Activated T-cell treated with anti-CD3 and anti-CD28 coated beads for 4 hours (primary cell): ENCODE measurements at regions not wholly inside any gene's neighbourhood (a gene's known extent, or its start where the extent isn't known, plus 50 kb on each side); places are given as distances from the start of the nearest gene placed in this dataset.

ENCODE experiments used
- DNase-seq: peaks from one replicate; pipeline ENCODE4 v3.0.0-alpha.2; 2020

DNA sequence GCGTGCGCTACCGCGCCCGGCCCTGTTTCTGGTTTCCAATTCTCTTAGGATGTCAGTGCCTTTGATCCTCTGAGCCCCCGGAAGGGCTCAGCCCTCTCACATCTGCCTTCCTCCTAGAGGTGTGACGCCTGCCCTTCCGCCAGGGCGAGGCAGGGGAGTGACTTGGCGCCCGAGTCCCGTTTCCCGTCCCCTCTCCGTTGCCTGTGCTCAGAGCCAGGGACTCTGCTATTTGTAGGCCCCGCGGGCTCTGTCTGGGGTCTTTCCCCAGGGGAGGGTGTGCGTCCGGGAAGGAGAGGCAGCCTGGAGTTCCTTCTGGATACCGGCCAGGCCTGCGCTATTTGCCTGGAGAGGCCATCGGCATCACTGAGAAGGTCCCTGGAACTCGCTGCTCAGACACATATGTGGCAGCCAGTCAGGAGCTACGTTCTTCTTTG is 103.7 kb upstream of the TAF1B start:
- DNase-seq = no peak

DNA sequence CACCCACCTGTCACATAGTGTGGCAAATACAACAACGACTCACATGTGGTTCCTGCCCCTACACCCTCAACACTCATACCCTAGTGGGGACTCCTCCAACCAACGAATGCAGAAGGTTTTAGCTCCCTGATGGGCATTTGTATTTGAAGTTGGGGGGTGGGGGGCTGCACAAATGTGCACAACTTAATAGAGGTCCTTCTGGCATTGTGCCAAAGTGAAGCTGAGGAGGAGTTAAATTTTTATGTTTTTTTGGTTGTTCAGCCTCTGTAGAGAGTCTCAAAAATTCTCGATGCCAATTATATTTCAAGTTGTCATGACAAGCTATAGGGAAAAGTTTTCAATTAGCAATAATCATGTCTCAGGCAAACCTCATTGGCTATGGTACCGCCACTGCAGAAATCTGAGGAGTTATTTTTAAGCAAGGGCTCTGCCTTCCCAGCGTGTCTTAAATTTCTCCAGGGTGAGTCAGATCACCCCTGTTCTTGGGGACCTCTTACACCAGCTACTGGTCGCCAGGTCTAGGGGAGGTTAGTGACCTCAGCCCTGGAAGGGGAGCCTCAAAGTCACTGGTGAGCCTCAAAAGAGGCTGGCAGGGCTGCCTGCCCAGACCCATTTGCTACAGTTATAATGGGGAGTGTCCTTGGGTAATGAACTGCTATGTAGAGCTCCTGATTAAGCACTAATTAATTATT is 102.7 kb upstream of the TAF1B start:
- no peak for DNase-seq

DNA sequence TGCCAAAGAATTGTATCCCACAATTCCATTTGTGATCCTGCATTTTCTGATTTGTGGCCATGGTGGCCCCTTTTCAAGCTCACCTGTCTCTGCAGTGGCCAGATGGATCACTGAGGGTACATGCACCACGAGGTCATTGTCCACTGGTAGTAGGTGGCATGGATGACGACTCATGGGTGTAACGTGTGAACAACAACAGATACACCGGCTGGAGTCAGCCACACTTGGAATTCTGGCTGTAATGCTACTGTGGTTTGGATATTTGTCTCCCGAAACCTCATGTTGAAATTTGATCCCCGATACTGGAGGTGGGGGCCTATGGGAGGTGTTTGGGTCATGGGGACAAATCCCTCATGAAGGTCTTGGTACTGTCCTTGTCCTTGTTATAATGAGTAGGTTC is 102.2 kb upstream of the TAF1B start:
- DNase-seq = no peak

DNA sequence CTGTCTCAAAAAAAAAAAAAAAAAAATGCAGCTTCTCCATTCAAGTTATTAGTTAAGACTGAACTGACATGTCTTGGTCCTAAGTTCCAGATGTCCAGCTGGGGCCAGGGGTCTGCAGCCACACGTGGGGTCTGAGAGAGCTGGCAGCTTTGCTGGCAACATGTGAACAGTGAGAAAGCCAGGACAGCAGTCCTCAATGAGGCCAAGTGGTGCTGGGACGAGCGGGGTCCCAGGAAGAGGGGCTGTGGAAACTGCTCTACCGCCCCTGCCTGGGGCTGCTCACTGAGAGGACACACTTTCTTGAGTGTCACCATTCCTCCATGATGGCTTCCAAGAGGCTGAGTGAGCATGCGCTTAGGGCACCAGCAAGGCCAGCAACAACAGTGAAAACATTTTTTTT is 100.7 kb upstream of the TAF1B start:
- no peak for DNase-seq

DNA sequence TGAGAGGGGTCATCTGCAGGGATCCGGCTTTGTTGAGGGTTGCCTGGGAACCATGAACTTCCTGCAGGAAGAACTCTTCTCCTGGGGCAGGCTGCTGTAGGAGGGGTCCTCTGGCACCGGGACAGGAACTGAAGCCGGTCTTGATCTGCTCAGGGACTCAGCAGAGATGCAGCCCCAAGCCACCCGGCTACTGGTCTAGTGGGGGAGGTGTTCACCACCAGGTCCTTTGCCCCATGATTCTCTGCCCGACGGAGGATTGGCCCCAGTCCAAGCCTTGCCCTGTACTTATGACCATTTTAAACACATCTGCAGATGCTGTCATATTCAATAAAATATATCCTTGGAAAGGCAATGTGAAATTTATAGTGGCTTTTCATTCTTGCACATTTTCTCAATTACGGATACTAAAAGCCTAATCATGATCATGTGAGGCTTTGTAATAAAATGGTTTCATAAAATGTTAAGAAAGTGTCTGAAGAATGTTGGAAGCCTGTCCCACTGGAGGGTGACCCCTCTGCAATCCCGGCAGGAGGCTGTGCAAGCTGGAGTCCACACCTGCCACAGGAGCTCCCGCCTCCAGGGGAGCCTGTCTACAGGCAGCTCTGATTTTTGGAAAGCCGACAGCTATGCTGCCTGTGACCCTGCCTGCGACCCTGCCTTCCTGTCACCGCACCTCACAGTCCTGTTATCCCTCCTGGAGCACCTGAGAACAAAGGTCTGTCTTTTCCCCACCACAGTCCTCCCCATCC is 98.8 kb upstream of the TAF1B start:
- no peak for DNase-seq

DNA sequence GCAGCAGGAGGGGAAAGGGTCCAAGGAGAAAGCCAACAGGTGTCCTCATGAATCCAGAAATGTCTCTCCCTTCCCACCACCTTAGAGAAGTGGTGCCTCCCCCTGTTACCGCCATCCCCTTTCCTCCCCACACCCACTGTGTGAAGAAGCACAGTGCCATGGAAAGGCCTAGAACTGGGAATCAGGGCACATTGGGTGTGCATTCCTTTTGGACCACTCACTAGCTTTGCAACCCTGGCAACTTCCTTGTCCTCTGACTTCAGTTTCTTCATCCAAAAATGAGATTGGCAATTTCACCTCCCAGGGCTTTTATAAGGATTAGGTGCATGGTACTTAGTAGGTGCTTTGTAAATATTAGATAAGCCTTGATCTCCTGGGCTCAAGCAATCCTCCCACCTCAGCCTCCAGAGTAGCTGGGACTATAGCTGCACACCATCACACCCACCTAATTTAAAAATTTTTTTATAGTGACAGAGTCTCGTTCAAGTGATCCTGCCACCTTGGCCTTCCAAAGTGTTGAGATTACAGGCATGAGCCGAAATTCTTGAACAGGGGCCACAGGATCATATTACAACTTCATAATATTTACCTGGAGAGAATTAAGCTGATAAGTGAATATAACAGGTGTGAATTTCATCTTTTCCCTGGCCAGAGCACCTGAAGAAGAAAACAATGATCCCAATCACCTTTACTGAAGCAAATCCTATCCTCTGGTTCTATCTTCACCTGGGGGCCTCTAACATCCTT is 97.9 kb upstream of the TAF1B start:
- DNase-seq = no peak

DNA sequence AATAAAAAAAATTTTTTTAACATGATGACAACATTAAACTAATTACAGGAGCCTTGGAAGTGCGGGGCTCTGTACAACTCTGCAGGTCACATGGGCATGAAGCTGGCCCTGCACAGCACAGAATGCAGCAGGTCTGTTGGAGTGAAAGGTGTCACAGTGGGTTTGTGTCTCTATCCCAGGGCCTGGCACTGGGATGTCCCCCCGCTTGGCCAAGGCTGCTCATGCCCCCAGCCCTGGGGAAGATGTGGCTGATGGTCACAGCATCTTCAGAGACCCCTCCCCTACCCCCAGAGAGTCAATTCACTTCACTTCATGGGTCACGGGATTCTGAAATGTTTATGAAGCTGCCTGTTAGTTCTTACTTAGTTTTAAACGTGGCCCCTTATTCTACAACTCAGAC is 95.9 kb upstream of the TAF1B start:
- DNase-seq = no peak

DNA sequence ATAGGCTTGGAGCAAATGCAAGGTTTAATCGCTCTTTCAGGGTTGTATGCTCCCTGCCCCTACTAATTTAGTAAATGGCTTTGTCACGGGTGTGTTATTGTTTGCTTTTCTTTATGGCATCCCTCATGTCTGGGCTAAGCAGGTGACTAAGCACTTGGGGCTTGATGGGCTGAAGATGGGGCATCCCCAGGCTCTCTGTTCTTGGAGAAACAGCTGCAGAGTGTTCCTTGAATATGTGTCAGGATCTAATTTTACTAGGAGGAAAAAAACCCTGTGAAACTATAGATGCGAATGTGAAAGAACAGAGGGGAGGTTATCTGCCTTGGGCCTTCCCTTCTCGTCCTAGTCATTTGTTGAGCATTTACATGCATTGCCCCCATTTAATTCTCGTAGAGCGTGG is 94.7 kb upstream of the TAF1B start:
- no peak for DNase-seq

DNA sequence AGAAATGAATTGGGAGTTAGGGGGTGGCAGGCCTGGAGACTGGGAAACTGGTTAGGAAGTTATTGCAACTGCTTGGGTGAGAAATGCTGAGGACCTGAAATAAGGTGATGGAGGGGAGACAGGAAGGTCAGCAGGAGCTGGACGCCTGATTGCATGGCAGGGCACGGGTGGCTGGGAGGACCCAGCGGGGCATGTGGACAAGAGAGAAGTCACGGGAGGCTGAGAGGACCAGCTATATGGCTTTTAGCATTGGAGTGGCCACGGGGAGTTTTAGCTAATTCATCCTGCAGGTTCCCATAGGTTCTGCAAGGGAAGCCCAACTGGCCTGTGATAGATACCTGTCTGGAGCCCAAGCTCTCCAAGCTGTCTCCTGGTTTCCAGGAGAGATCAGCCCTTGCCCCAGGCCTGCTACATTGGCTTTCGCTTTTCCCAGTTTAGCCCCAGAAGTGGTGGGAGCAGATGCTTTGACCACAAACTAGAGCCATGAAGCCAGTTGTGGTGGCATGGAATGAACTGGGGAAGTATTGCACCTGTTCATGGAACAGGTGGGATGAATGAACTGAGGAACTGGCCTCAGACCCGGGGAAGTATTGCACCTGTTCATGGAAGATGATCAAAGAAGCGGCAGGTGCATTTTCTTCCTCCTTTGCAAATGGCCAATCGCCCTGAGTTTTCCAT is 93.6 kb upstream of the TAF1B start:
- DNase-seq = no peak

DNA sequence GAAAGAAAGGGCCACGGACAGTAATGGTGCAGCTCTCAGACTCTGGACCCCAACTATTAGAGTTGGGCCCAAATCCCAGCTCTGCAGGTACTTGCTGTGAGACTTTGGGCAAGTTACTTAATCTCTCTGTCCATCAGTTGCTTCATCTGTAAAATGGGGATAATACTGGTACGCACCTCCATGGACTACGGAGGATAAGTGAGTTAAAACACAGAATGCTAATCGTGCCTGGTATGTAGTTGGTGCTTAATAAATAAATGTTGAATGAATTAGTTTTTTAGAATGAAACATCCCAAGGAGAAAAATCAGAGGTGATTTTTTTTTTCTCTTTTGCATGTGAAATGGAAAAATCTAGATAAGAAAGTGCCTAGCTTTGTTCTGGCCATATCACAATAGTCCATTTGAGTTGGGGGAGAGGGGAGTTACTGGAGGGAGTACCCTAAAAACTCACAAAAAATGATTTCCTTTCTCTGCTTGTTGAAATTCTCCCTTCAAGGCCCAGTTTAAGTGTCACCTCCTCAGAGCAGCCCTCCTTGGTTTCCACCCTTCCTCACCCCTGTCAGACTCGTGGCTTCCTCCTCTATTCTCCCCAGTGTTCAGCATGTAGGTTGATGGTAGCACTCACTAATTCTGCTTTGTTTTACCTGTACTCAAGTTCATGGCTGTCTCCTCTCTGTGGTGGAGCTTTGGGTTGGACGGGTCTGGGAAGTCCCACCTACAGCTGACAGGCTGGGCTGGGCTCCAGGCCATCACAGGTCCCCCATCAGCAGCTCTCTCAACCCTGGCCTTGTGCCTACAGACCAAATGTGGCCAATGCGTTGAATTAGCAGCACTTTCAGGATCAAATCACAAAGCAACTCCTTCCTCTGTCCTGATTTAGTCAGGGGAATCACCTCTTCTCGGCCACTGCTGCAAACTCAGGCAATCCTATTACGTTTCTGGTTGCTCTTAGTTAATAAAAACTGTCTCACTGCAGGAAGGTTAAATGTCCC is 92.8 kb upstream of the TAF1B start:
- no peak for DNase-seq

DNA sequence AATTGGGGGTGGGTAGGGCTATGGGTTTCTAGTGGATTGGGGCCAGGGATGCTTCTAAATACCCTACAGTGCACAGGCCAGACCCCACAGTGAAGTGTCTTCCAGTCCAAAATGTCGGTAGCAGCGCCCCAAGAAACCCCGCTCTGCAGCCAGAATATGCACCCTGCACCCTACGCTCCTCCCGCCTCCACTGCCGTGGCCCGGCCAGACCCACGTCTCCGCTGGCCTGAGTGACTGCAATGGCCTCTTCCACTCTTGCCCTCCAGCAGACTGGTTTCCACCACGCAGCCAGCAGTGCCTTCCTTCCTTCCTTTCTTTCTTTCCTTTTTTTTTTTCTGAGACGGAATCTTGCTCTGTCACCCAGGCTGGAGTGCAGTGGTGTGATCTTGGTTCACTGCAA is 91.4 kb upstream of the TAF1B start:
- no peak for DNase-seq

DNA sequence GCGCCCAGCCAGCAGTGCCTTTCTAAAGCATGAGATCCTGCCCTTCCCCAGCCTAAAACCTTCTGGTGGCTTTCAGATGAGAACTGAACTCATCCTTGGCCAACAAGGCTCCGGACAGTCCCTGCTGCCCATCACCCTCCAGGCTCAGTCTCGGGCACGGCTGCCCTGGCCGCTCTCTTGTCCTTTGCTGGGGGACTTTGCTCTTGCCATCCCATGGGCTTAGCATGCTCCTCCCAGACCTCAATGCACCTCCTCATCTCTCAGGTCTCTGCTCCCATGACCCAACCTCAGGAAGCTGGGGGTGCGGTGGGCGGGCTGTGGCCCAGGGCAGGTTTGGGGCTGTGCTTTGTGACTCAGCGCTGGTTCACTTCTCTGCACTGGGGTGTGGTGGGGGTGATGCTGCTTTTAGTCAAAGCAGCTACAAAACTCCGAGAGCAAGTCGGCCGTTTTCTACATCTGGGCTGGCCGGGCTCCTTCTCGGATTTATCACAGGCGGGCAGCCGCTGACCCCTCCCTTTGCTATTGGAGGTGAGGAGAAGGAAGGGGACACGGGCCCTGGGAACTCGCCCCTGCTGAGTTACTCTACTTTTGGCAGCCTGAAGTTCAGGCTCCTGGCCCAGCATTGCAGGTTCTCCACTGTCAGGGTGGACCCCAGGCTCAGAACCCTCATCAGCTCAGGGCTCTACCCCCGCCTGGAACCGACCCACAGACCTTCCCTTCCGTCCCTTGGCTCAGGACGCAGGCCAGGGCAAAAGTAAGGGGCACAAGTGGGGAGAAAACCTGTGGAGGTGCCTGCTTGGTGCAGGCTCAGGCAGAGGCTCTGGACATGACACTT is 90.6 kb upstream of the TAF1B start:
- DNase-seq = peak; percentile 81

DNA sequence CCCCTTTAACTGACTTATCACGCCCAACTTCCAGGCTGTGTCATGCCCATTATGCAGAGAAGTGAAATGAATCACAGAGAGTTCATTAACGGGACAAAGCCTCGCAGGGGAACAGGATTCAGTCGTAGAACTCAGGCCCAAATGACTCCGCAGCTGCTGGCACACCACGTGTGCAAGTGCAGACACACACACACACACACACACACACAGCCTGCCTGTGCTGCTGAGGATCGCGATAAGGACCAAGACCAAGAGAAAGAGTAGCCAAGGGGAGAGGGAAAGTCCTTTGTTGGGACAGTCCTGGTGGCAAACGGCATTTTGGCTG is 90.0 kb upstream of the TAF1B start:
- no peak for DNase-seq

DNA sequence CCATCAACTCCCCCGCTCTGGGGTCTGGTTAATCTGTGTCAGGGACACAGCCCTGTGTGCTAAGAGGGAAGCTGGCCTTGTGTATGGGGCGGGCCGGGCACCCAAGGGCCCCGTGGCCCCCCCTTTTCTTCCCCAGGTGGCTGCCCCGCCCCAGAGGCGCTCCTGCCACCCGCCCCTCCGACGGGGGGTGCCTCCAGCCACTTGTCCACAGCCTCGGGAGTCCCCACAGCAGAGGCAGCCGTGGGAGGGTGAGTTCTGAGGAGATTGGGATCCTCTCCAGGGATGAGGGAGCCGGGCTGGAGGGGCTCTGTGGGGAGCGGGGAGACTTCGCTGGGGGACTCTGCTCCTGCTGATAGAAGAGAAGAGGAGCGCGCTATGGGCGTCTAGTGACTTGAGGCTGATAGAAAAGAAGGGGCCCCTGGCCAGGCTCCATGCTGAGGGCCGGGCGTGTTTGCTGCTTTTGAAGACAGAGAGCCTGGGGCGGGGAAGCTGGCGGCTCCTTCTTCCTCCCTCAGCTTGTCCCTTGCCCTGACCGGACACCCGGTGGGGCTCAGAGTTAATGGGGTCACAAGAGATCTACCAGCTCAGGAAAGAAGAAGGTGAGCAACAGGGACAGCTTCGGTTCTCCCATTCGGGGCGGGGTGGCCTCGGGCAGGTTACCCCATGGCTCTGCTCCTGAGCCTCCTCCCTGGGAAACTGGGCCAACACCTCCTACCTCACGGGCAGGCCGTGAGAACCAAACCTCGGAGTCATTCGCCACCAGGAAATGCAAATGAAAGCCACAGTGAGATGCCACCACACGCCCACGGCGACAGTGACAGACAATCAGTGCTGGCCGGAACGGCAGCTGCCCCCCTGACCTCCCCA is 89.4 kb upstream of the TAF1B start:
- peak; percentile 36 for DNase-seq

DNA sequence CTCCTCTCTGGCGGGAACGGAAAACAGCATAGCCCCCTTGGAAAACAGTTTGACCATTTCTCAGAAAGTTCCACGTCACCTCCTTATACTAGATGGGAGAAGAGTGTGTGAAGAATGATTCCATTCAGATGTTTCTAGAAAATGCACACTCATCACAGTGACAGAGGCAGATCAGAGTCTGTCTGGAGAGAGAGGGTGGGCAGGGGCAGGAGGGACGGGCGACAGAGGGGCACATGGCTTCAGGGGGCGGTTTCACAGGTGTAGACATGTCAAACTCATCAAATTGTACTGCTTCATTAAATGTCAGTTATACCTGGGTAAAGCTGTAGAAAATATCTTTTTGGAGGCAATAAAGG is 88.8 kb upstream of the TAF1B start:
- DNase-seq = no peak

DNA sequence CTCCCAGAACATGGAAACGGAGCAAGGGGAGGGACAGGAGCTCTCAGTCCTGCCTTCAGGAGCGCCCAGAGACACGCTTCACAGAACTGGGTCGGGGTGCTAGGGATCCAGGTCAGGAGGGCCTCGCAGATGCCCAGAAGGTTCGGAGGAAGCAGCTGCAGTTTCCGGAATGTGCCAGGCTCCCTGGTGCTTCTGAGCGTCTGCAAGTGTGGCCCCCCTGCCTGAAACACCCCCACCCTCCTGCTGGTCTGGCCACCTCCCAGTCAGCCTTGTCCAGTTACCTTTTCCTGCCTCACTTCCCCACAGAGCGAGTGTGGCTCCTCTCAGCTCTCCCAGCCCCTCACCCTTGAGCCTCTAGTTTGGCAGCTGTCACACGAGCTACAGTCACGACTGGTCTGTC is 88.3 kb upstream of the TAF1B start:
- DNase-seq = no peak

DNA sequence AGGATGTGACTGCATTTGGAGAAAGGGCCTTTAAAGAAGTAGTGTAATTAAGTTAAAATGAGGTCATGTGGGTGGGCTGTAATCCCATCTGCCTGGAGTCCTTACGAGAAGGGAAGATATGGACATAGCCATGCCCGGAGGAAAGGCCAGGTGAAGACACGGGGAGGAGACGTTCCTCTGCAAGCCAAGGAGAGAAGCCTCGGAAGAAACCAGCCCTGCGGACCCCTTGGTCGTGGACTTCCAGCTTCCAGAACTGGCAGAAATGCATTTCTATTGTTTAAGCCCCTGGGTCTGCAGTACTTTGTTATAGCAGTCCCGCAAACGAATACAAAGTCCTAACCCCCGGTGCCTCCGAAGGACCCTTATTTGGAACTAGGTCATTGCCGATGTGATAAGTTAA is 87.6 kb upstream of the TAF1B start:
- DNase-seq = no peak

DNA sequence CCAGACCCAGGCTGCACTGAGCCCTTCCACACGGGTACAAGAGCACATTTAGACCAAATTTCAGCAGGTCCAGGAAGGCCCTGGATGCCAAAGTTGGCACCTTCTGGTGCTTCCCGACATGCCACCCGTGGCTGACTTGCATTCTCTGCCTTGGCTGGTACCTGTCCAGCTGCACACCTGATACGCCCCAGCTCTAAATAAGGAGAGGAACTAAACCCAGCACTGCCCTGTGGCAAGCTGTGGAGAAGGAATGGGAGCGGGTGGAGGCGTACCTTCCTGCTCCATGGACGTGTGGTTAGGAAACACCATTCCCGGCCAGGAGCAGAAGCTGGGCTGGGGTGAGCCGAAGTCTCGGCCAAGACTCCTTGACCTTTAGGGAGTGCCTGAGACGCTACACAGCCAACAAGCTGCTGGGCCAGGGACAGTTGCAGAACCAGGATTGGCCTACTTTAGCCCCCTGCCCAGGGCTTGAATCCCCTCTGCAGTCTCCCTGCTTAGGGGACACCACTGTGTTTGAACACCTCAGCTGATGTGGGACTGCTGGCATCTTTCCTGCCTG is 86.5 kb upstream of the TAF1B start:
- DNase-seq = no peak

DNA sequence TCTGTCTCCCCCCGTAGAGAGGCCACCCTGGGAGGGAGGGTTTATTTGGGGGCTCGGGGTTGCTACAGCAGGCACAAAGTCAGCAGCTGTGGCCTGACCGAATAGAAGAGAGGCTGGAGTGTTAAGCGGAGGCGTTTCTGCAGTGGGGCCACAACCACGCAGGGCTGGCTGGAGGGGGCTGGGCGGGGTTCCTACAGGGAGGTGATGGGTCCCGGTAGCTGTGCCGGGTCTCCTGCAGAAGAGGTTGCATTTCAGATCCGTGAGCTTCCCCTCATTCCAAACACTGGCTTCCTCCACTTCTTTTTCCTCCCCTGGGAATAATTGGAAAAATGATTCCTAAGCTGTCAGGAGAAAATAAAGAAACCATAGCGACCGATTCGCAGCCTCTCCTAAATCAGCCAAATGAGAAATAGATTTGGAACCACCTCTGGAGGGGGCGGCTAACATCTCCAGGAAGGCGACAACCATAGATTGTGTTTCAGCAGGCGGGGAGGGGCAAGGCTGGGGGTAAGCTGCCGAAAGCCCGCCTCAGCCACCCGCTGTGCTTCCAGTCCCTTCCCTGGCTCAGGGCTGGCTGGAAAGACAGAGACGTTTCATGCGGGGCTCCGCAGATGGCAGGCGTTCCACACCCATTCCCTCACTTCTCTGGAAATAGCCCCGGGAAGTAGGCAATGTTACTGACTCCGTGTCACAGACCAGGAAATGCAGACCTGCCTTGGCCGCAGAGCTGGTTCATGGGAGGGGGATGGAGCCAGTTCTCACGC is 85.6 kb upstream of the TAF1B start:
- no peak for DNase-seq
